Thoracic aorta (tissue), 2 donors: ENCODE measurements at regions not wholly inside any gene's neighbourhood (a gene's known extent, or its start where the extent isn't known, plus 50 kb on each side); places are given as distances from the start of the nearest gene placed in this dataset.

Experiments used
- ATAC-seq: fragments of 150-250 bp; one replicate; pipeline ENCODE4 v1.8.0; 2017; ENCODE audit warnings: low read depth; ENCODE audit not compliant: insufficient number of reproducible peaks, low FRiP score
- DNase-seq: peaks from one replicate; pipeline ENCODE4 v3.0.0-alpha.2; 2020; ENCODE audit warnings: low spot score
- H3K27ac ChIP-seq, 2 donors: fragments of 200-600 bp; sonication (generic); 1 replicate in 1 of 2; 2 replicates in 1 of 2; pipeline ENCODE4 v1.5.1; 2016; ENCODE audit warnings: mild to moderate bottlenecking in 2 of 2, moderate library complexity in 2 of 2
- H3K27me3 ChIP-seq: fragments of 200-600 bp; sonication (generic); replicated peaks from 2 replicates; pipeline ENCODE4 v1.6.0; 2016; ENCODE audit warnings: mild to moderate bottlenecking; ENCODE audit not compliant: insufficient read depth
- H3K36me3 ChIP-seq: fragments of 200-600 bp; sonication (generic); one replicate; pipeline ENCODE4 v1.5.1; 2016
- H3K4me1 ChIP-seq, 2 donors: fragments of 200-600 bp; sonication (generic); 1 replicate in 1 of 2; 2 replicates in 1 of 2; pipeline versions ENCODE4 v1.5.1 to v1.6.0; 2016; ENCODE audit warnings: low read depth in 2 of 2, mild to moderate bottlenecking in 1 of 2; ENCODE audit not compliant: control insufficient read depth in 1 of 2
- H3K4me3 ChIP-seq: fragments of 200-600 bp; sonication (generic); 2 replicates; pipeline ENCODE4 v1.5.1; 2016; ENCODE audit warnings: mild to moderate bottlenecking
- H3K9me3 ChIP-seq: fragments of 200-600 bp; sonication (generic); 2 replicates; pipeline ENCODE4 v1.5.1; 2016
- TF ChIP-seq, protein P1 (sequence below): fragments of 200-600 bp; sonication (generic); IDR thresholded peaks from one replicate; pipeline ENCODE4 v1.5.1; 2019; ENCODE audit warnings: antibody characterized with exemption

GRCh38 chr1:220338759-220339158, 66.5 kb upstream of the RAB3GAP2 start:
- no peak for DNase-seq
- H3K27ac ChIP-seq, result no peak overlapping the region

GRCh38 chr1:220336391-220337031, 64.3 kb upstream of the RAB3GAP2 start:
- Histone ChIP-seq H3K9me3 (no peaks in the 10 kb centered on the region), H3K36me3 (no peaks in the 10 kb centered on the region), H3K27me3 (no peaks in the 10 kb centered on the region), H3K4me3 (no peak overlapping the region), H3K4me1 (no peaks in the 10 kb centered on the region), H3K27ac (no peak overlapping the region)
- no peak for DNase-seq
- no peak for ATAC-seq
- TF ChIP-seq, protein P1, sequence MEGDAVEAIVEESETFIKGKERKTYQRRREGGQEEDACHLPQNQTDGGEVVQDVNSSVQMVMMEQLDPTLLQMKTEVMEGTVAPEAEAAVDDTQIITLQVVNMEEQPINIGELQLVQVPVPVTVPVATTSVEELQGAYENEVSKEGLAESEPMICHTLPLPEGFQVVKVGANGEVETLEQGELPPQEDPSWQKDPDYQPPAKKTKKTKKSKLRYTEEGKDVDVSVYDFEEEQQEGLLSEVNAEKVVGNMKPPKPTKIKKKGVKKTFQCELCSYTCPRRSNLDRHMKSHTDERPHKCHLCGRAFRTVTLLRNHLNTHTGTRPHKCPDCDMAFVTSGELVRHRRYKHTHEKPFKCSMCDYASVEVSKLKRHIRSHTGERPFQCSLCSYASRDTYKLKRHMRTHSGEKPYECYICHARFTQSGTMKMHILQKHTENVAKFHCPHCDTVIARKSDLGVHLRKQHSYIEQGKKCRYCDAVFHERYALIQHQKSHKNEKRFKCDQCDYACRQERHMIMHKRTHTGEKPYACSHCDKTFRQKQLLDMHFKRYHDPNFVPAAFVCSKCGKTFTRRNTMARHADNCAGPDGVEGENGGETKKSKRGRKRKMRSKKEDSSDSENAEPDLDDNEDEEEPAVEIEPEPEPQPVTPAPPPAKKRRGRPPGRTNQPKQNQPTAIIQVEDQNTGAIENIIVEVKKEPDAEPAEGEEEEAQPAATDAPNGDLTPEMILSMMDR, result no peak

More at GRCh38 chr1:220338759-220339158, 66.5 kb upstream of the RAB3GAP2 start:
- Histone ChIP-seq H3K4me3 (no peak overlapping the region), H3K36me3 (no peaks in the 10 kb centered on the region), H3K9me3 (no peaks in the 10 kb centered on the region), H3K4me1 (no peaks in the 10 kb centered on the region), H3K27me3 (no peaks in the 10 kb centered on the region)
- ATAC-seq, result no peak
- TF ChIP-seq, protein P1, result no peak

- Histone ChIP-seq H3K9me3 (no peaks in the 10 kb centered on the region), H3K27ac (no peak overlapping the region), H3K4me3 (no peak overlapping the region), H3K36me3 (no peaks in the 10 kb centered on the region), H3K27me3 (no peaks in the 10 kb centered on the region), H3K4me1 (no peaks in the 10 kb centered on the region)
- TF ChIP-seq, protein P1, result no peak
- ATAC-seq (no peak), DNase-seq (no peak)
Observed at GRCh38 chr1:220335668-220336067, 63.4 kb upstream of the RAB3GAP2 start.

DNA sequence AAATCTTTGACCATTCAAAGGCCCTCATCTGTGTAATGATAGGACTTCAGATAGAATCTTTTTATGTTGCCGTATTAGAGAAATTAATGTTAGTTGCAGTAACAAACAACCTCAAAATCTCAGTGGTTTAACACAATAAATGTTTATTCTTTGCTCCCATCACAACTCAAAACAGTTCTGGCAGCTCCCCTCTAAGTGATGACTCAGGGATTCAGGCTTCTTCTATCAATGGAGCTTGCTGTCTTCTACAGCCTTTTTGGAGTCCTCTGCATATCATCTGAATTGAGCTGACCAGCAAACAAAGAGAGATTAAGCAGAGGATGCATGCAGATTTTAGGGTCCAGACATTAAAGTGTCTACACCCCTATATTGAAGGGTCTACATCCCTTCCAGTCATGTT, 59.1 kb upstream of the RAB3GAP2 start:
- DNase-seq (no peak), ATAC-seq (no peak)
- H3K36me3 ChIP-seq, result no peaks in the 10 kb centered on the region
- H3K4me3 ChIP-seq, result no peak overlapping the region
- no peak overlapping the region for H3K27ac ChIP-seq
- TF ChIP-seq, protein P1, result no peak
- H3K27me3 ChIP-seq, result no peaks in the 10 kb centered on the region
- no peaks in the 10 kb centered on the region for H3K4me1 ChIP-seq
- H3K9me3 ChIP-seq, result no peaks in the 10 kb centered on the region

DNA sequence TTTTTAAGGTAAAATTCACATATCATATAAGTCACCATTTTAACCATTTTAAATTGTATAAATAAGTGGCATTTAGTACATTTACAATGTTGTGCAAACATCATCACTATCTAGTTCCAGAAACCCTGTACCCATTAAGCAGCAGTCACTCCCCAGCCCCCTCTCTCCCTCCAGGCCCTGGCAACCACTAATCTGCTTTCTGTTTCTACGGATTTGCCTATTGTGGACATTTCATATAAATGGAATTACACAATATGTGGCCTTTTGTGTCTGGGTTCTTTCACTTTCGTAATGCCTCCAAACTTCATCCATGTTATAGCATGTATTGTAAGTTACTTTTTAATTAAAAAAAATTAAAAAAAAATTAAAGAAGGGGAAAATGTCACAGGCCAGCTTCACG, 58.0 kb upstream of the RAB3GAP2 start:
- no peak for ATAC-seq
- TF ChIP-seq, protein P1, result no peak
- H3K27ac ChIP-seq, result no peak overlapping the region

More for the DNA sequence above, 58.0 kb upstream of the RAB3GAP2 start:
- no peak overlapping the region for H3K4me3 ChIP-seq
- DNase-seq, result no peak
- H3K27me3 ChIP-seq, result no peaks in the 10 kb centered on the region
- no peaks in the 10 kb centered on the region for H3K4me1 ChIP-seq
- H3K9me3 ChIP-seq, result no peaks in the 10 kb centered on the region
- no peaks in the 10 kb centered on the region for H3K36me3 ChIP-seq
